ENCODE measurements at regions not wholly inside any gene's neighbourhood (a gene's known extent, or its start where the extent isn't known, plus 50 kb on each side); places are given as distances from the start of the nearest gene placed in this dataset.

GRCh38 chr3:82629937-82630336 lies 868.5 kb upstream of the GBE1 start:
- no peak for TF ChIP-seq POLR2A (IDR thresholded peaks at IDR 0.05)
- no peak for TF ChIP-seq CTCF (IDR thresholded peaks at IDR 0.05)

Measured in heart left ventricle (tissue), 13 donors.